NCI-H82 treated with DMSO at 0.1 percent for 48 hours (cell line): ENCODE measurements at regions not wholly inside any gene's neighbourhood (a gene's known extent, or its start where the extent isn't known, plus 50 kb on each side); places are given as distances from the start of the nearest gene placed in this dataset.
"Not testable (repeated sequence)": the region's sequence is repeated elsewhere in the genome, so short reads cannot be mapped to it uniquely, and the experiment has no call there.

Experiments used
- DNase-seq: peaks from one replicate; lab custom pipeline; 2025; ENCODE audit not compliant: unreplicated experiment; lab: John Stamatoyannopoulos, UW

GRCh38 chr19:30267332-30267731 is 104.9 kb upstream of the ZNF536 start:
- DNase-seq: no peak

GRCh38 chr19:30268601-30269000 is 103.6 kb upstream of the ZNF536 start:
- DNase-seq: no peak

- no peak for DNase-seq
Observed at GRCh38 chr19:30269638-30270037, 102.5 kb upstream of the ZNF536 start.

- no peak for DNase-seq
Observed at GRCh38 chr19:30271816-30272215, 100.4 kb upstream of the ZNF536 start.

GRCh38 chr19:30272554-30272953 is 99.6 kb upstream of the ZNF536 start:
- no peak for DNase-seq

- DNase-seq: no peak
Observed at GRCh38 chr19:30273184-30273583, 99.0 kb upstream of the ZNF536 start.

GRCh38 chr19:30274987-30275386 is 97.2 kb upstream of the ZNF536 start:
- DNase-seq: no peak

- no peak for DNase-seq
Observed at GRCh38 chr19:30276011-30276882, 95.9 kb upstream of the ZNF536 start.

- no peak for DNase-seq
Observed at GRCh38 chr19:30276883-30277280, 95.3 kb upstream of the ZNF536 start.

GRCh38 chr19:30277941-30278881 is 94.0 kb upstream of the ZNF536 start:
- DNase-seq: no peak

- no peak for DNase-seq
Observed at GRCh38 chr19:30278882-30279254, 93.3 kb upstream of the ZNF536 start.

GRCh38 chr19:30280018-30280417 is 92.2 kb upstream of the ZNF536 start:
- DNase-seq: no peak

GRCh38 chr19:30281906-30282305 is 90.3 kb upstream of the ZNF536 start:
- DNase-seq: no peak

GRCh38 chr19:30283556-30283955 is 88.6 kb upstream of the ZNF536 start:
- DNase-seq: no peak

- no peak for DNase-seq
Observed at GRCh38 chr19:30284209-30284608, 88.0 kb upstream of the ZNF536 start.

- no peak for DNase-seq
Observed at GRCh38 chr19:30284885-30285284, 87.3 kb upstream of the ZNF536 start.

GRCh38 chr19:30286378-30286777 is 85.8 kb upstream of the ZNF536 start:
- DNase-seq: no peak

- DNase-seq: no peak
Observed at GRCh38 chr19:30287259-30287658, 84.9 kb upstream of the ZNF536 start.

- no peak for DNase-seq
Observed at GRCh38 chr19:30287973-30288372, 84.2 kb upstream of the ZNF536 start.

- no peak for DNase-seq
Observed at GRCh38 chr19:30288911-30289310, 83.3 kb upstream of the ZNF536 start.

GRCh38 chr19:30289336-30289735 is 82.8 kb upstream of the ZNF536 start:
- DNase-seq: no peak

GRCh38 chr19:30290805-30291204 is 81.4 kb upstream of the ZNF536 start:
- DNase-seq: not testable (repeated sequence)
